ENCODE measurements at regions not wholly inside any gene's neighbourhood (a gene's known extent, or its start where the extent isn't known, plus 50 kb on each side); places are given as distances from the start of the nearest gene placed in this dataset.

GRCh38 chr6:84441456-84441855 is 214.0 kb upstream of the CEP162 start:
- no peak overlapping the region for H3K4me3 ChIP-seq
- H2AFZ ChIP-seq (replicated peaks): no peak overlapping the region
- H3K9ac ChIP-seq: no peak overlapping the region
- H3K79me2 ChIP-seq (ENCODE audit: low read depth): no peaks in the 10 kb centered on the region
- no peaks in the 10 kb centered on the region for H3F3A ChIP-seq (ENCODE audit: low read depth)
- H3K27me3 ChIP-seq: no peaks in the 10 kb centered on the region
- Mint-ChIP-seq H3K36me3 (no peaks in the 10 kb centered on the region), H3K9me3 (no peaks in the 10 kb centered on the region), H3K4me3 (no peak overlapping the region), H3K4me1 (no peaks in the 10 kb centered on the region), H3K27ac (no peak overlapping the region), H3K27me3 (ENCODE audit: insufficient read depth, low read depth) (no peaks in the 10 kb centered on the region)
- no peak overlapping the region for H3K4me2 ChIP-seq
- H3K27ac ChIP-seq: no peak overlapping the region
- no peaks in the 10 kb centered on the region for H3K4me1 ChIP-seq
- no peaks in the 10 kb centered on the region for H3K36me3 ChIP-seq
- no peaks in the 10 kb centered on the region for H3K9me3 ChIP-seq (ENCODE audit: low read depth)
- H4K20me1 ChIP-seq (ENCODE audit: low read depth): no peaks in the 10 kb centered on the region
- TF ChIP-seq EZH2 (IDR thresholded peaks at IDR 0.05): no peak
- TF ChIP-seq, protein P1, sequence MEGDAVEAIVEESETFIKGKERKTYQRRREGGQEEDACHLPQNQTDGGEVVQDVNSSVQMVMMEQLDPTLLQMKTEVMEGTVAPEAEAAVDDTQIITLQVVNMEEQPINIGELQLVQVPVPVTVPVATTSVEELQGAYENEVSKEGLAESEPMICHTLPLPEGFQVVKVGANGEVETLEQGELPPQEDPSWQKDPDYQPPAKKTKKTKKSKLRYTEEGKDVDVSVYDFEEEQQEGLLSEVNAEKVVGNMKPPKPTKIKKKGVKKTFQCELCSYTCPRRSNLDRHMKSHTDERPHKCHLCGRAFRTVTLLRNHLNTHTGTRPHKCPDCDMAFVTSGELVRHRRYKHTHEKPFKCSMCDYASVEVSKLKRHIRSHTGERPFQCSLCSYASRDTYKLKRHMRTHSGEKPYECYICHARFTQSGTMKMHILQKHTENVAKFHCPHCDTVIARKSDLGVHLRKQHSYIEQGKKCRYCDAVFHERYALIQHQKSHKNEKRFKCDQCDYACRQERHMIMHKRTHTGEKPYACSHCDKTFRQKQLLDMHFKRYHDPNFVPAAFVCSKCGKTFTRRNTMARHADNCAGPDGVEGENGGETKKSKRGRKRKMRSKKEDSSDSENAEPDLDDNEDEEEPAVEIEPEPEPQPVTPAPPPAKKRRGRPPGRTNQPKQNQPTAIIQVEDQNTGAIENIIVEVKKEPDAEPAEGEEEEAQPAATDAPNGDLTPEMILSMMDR (IDR thresholded peaks at IDR 0.05): no peak
- no peak for TF ChIP-seq EZH2phosphoT487 (IDR thresholded peaks at IDR 0.05)
- no peak for DNase-seq (ENCODE audit: low spot score)

- peaks cover 2% of the 10 kb centered on the region for H3K9me3 Mint-ChIP-seq
- no peaks in the 10 kb centered on the region for H3K9me3 ChIP-seq (ENCODE audit: low read depth)
- H3K79me2 ChIP-seq (ENCODE audit: low read depth): no peaks in the 10 kb centered on the region
- H3K27ac ChIP-seq: no peak overlapping the region
- no peak overlapping the region for H3K4me2 ChIP-seq
- TF ChIP-seq, protein P1 (IDR thresholded peaks at IDR 0.05): no peak
- TF ChIP-seq EZH2 (IDR thresholded peaks at IDR 0.05) (no peak), EZH2phosphoT487 (IDR thresholded peaks at IDR 0.05) (no peak)
- no peak for DNase-seq (ENCODE audit: low spot score)
- no peak overlapping the region for H3K9ac ChIP-seq
- no peak overlapping the region for H3K4me3 ChIP-seq
- H3K36me3 Mint-ChIP-seq: no peaks in the 10 kb centered on the region
- no peak overlapping the region for H3K27ac Mint-ChIP-seq
- no peaks in the 10 kb centered on the region for H3K27me3 Mint-ChIP-seq (ENCODE audit: insufficient read depth, low read depth)
- H4K20me1 ChIP-seq (ENCODE audit: low read depth): no peaks in the 10 kb centered on the region
- no peaks in the 10 kb centered on the region for H3F3A ChIP-seq (ENCODE audit: low read depth)
- no peak overlapping the region for H2AFZ ChIP-seq (replicated peaks)
- no peaks in the 10 kb centered on the region for H3K36me3 ChIP-seq
- no peaks in the 10 kb centered on the region for H3K4me1 Mint-ChIP-seq
- no peak overlapping the region for H3K4me3 Mint-ChIP-seq
- H3K27me3 ChIP-seq: no peaks in the 10 kb centered on the region
- H3K4me1 ChIP-seq: no peaks in the 10 kb centered on the region
Observed at GRCh38 chr6:84434550-84434949, 207.1 kb upstream of the CEP162 start.

DNA sequence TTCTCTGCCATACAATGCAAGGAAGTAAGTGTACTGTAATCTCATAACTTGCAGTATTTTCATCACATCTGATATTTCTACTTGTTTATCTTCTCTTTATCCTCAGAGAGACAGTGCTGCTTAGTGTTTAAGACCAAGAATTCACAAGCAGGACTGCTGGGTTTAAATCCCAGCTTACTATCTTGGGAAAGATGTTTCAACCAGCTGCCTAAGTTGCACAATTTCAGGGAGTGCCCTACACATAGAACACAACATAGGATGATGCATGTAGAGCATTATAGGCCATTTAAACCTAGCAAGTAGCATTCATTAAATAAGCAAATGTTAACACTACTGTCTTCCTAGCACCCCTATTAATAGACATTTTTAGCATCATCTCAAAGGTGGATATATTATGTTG is 205.2 kb upstream of the CEP162 start:
- Histone ChIP-seq H3K4me1 (no peaks in the 10 kb centered on the region), H3K27ac (no peak overlapping the region), H4K20me1 (ENCODE audit: low read depth) (no peaks in the 10 kb centered on the region), H2AFZ (replicated peaks) (no peak overlapping the region), H3K9me3 (ENCODE audit: low read depth) (no peaks in the 10 kb centered on the region), H3K36me3 (no peaks in the 10 kb centered on the region), H3K9ac (no peak overlapping the region), H3K27me3 (no peaks in the 10 kb centered on the region), H3K79me2 (ENCODE audit: low read depth) (no peaks in the 10 kb centered on the region), H3K4me3 (no peak overlapping the region), H3F3A (ENCODE audit: low read depth) (peaks cover under 1% of the 10 kb centered on the region), H3K4me2 (no peak overlapping the region)
- no peaks in the 10 kb centered on the region for H3K27me3 Mint-ChIP-seq (ENCODE audit: insufficient read depth, low read depth)
- DNase-seq (ENCODE audit: low spot score): no peak
- no peaks in the 10 kb centered on the region for H3K36me3 Mint-ChIP-seq
- TF ChIP-seq, protein P1 (IDR thresholded peaks at IDR 0.05): no peak
- TF ChIP-seq EZH2 (IDR thresholded peaks at IDR 0.05) (no peak), EZH2phosphoT487 (IDR thresholded peaks at IDR 0.05) (no peak)
- H3K9me3 Mint-ChIP-seq: peaks cover 2% of the 10 kb centered on the region
- no peak overlapping the region for H3K27ac Mint-ChIP-seq
- no peaks in the 10 kb centered on the region for H3K4me1 Mint-ChIP-seq
- H3K4me3 Mint-ChIP-seq: no peak overlapping the region

Measured in neural progenitor cell (in vitro differentiated cells).